ENCODE measurements at regions not wholly inside any gene's neighbourhood (a gene's known extent, or its start where the extent isn't known, plus 50 kb on each side); places are given as distances from the start of the nearest gene placed in this dataset.

DNA sequence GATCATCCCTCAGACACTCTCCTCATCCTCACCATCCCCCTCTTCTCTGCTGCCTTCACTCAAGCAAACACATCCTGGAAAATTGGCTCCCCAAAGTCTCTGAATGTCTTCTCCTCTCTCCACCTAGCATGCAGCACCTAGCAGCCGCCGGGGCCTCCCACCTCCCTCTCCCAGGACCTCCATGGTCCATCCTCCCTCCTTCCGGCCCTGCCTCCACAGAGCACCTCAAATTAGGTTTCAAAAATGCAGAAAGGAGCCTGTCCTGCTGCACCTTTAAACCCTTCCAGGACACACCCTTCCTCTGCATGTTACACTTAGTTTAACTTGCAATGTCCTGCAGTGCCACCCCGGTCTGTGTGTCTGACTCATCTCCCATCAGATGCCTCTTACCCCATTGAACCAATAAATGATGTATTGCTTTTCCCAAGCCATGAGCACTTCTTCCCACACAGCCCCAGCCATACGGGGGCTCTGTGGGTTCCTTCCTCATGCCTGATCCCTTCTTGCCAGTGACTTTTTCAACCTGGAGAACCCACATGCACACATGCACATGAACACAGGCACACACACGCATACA is 582.5 kb upstream of the MGMT start:
- intact Hi-C loops (cut with DNase I) = no loop called here
- no peak for DNase-seq
- Histone ChIP-seq H3K4me3 (no peak overlapping the region), H3K4me1 (no peaks in the 10 kb centered on the region), H3K27me3 (no peaks in the 10 kb centered on the region), H3K9me3 (peaks cover 0 to 14% (median 5%) of the 10 kb centered on the region in 3 donors), H3K36me3 (no peaks in the 10 kb centered on the region), H3K27ac (no peak overlapping the region)
- WGBS, 2 donors = 74 to 78% methylated on average over 6 of the region's 6 CpGs
- TF ChIP-seq POLR2A (IDR thresholded peaks at IDR 0.05) = no peak
- TF ChIP-seq, protein P1, sequence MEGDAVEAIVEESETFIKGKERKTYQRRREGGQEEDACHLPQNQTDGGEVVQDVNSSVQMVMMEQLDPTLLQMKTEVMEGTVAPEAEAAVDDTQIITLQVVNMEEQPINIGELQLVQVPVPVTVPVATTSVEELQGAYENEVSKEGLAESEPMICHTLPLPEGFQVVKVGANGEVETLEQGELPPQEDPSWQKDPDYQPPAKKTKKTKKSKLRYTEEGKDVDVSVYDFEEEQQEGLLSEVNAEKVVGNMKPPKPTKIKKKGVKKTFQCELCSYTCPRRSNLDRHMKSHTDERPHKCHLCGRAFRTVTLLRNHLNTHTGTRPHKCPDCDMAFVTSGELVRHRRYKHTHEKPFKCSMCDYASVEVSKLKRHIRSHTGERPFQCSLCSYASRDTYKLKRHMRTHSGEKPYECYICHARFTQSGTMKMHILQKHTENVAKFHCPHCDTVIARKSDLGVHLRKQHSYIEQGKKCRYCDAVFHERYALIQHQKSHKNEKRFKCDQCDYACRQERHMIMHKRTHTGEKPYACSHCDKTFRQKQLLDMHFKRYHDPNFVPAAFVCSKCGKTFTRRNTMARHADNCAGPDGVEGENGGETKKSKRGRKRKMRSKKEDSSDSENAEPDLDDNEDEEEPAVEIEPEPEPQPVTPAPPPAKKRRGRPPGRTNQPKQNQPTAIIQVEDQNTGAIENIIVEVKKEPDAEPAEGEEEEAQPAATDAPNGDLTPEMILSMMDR (IDR thresholded peaks at IDR 0.05) = no peak

DNA sequence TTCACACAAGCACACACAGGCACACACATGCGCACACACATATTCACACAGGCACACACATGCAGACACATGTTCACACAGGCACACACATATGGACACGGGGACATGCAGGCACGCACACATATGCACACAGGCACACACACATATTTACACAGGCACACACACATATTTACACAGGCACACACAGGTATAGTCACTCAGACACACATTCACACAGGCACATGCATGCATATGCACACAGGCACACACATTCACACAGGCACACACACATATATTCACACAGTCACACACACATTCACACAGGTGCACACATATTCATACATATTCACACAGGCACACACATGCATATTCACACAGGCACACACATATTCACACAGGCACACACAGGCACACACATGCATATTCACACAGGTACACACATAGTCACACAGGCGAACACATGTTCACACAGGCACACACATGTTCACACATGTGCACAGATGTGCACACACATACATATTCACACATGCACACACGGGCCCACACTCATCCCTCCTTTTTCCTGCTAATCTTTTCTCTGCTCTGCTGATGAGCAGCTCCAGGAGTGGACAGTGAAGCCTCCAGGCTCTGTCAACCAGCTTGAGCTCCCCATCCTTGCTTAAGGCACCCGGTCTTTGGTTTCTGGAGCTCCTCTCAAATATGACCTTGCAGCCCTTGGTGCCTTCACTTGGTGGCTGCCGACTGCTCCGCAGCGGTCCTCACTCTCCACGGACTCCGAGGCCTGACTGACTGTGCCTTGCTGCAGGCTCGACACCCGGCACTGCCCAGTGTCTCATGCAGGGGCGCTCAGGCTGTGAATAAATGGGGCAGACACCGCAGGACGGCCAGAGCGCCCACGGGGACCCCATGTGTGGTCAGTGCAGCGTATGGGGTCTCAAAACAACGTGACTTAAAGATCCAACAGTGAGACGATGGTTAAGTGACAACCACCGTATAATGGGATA is 581.2 kb upstream of the MGMT start:
- 83 to 84% methylated on average over 13 to 14 of the region's 22 CpGs for WGBS, 2 donors
- no peak for DNase-seq
- TF ChIP-seq, protein P1 (IDR thresholded peaks at IDR 0.05) = no peak
- no peak for TF ChIP-seq POLR2A (IDR thresholded peaks at IDR 0.05)
- intact Hi-C loops (cut with DNase I) = no loop called here
- peaks cover 0 to 14% (median 5%) of the 10 kb centered on the region in 3 donors for H3K9me3 ChIP-seq
- H3K36me3 ChIP-seq = no peaks in the 10 kb centered on the region
- H3K4me1 ChIP-seq = no peaks in the 10 kb centered on the region
- H3K27ac ChIP-seq = no peak overlapping the region
- H3K4me3 ChIP-seq = no peak overlapping the region
- H3K27me3 ChIP-seq = no peaks in the 10 kb centered on the region

DNA sequence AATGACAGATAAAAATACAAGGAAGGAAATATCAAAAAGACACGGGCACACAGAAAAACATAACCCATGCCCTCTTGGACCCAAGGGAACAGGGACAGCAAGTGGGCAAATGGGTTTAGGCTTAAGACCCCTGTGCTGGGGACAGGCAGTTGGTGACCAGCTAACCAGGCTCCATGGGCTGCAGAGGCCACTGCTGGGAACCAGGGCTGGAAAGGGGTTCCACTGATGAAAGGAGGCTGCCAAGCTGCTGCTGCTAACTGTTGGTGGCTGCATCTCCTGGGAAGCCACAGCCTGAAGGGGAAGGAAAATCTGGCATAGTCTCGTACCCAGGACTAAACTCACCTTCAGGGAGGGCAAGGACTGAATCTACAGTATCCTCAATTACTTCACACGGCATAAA is 579.2 kb upstream of the MGMT start:
- 58 to 73% methylated on average over 3 of the region's 3 CpGs for WGBS, 2 donors
- H3K27ac ChIP-seq = no peak overlapping the region
- H3K36me3 ChIP-seq = no peaks in the 10 kb centered on the region
- H3K9me3 ChIP-seq = peaks cover 0 to 14% (median 5%) of the 10 kb centered on the region in 3 donors
- intact Hi-C loops (cut with DNase I) = no loop called here
- TF ChIP-seq POLR2A (IDR thresholded peaks at IDR 0.05) = no peak
- TF ChIP-seq, protein P1 (IDR thresholded peaks at IDR 0.05) = no peak
- H3K4me3 ChIP-seq = no peak overlapping the region
- H3K27me3 ChIP-seq = no peaks in the 10 kb centered on the region
- DNase-seq = no peak
- H3K4me1 ChIP-seq = no peaks in the 10 kb centered on the region

DNA sequence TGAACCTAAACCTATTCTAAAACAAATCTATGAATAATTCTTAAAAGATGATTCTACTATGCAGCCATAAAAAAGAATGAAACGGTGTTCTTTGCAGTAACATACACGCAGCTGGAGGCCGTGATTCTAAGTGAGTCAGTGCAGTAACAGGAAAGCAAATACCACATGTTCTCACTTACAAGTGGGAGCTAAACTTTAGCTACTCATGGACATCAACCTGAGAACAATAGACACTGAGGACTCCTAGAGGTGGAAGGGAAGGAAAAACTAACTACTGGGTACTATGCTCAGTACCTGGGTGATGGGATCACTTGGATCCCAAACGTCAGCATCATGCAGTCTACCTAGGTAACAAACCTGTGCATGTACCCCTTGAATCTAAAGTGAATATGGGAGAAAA is 575.0 kb upstream of the MGMT start:
- no peak for DNase-seq
- H3K36me3 ChIP-seq = no peaks in the 10 kb centered on the region
- TF ChIP-seq POLR2A (IDR thresholded peaks at IDR 0.05) = no peak
- TF ChIP-seq, protein P1 (IDR thresholded peaks at IDR 0.05) = no peak
- H3K9me3 ChIP-seq = peaks cover 0 to 12% (median 0%) of the 10 kb centered on the region in 3 donors
- no peak overlapping the region for H3K27ac ChIP-seq
- H3K4me1 ChIP-seq = no peaks in the 10 kb centered on the region
- 68 to 72% methylated on average over 4 of the region's 4 CpGs for whole genome bisulfite sequencing, 2 donors
- no peak overlapping the region for H3K4me3 ChIP-seq
- no peaks in the 10 kb centered on the region for H3K27me3 ChIP-seq
- intact Hi-C loops (cut with DNase I) = no loop called here

DNA sequence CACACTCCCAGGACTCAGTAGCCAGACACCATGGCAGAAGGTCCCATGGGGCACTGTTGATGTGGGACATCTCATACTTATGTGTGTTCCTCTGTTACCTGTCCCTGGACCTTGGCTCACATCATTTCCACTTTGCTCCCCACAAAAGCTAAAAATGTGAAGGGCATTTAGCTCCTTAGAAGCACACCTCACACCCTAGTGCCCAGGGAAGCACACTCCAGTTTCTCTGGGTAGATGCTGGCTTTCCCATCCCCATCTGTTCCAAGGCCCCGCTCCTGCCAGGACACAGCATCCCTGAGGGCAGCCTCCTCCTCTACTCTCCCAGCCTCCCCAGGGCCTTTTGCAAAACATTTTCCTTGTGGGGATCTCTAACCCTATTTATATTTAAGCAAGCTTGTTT is 572.4 kb upstream of the MGMT start:
- no peak overlapping the region for H3K4me3 ChIP-seq
- no peak for DNase-seq
- peaks cover 0 to 9% (median 0%) of the 10 kb centered on the region in 3 donors for H3K4me1 ChIP-seq
- intact Hi-C loops (cut with DNase I) = no loop called here
- no peaks in the 10 kb centered on the region for H3K27me3 ChIP-seq
- TF ChIP-seq, protein P1 (IDR thresholded peaks at IDR 0.05) = no peak
- TF ChIP-seq POLR2A (IDR thresholded peaks at IDR 0.05) = no peak
- no peak overlapping the region for H3K27ac ChIP-seq
- H3K36me3 ChIP-seq = no peaks in the 10 kb centered on the region
- 75 to 100% methylated on average over 1 of the region's 1 CpG for WGBS, 2 donors
- peaks cover 0 to 7% (median 0%) of the 10 kb centered on the region in 3 donors for H3K9me3 ChIP-seq
